GM18498 (cell line): ENCODE measurements at regions not wholly inside any gene's neighbourhood (a gene's known extent, or its start where the extent isn't known, plus 50 kb on each side); places are given as distances from the start of the nearest gene placed in this dataset.
A peak's percentile ranks its signal among the peaks of the same experiment; 100 is the strongest.
"Not testable (repeated sequence)": the region's sequence is repeated elsewhere in the genome, so short reads cannot be mapped to it uniquely, and the experiment has no call there.

Experiments used
- ATAC-seq: cut with Tn5 transposase; IDR thresholded peaks from one replicate; pipeline ENCODE4 v1.9.1; 2021; ENCODE audit warnings: mild to moderate bottlenecking, moderate library complexity; ENCODE audit not compliant: unreplicated experiment

- ATAC-seq: no peak
These were observed 644.5 kb upstream of the VRK2 start for GRCh38 chr2:57402096-57402495.

- no peak for ATAC-seq
These were observed 643.9 kb upstream of the VRK2 start for GRCh38 chr2:57402755-57403154.

GRCh38 chr2:57407772-57408201 is 638.8 kb upstream of the VRK2 start:
- ATAC-seq: no peak

- ATAC-seq: no peak
These were observed 638.0 kb upstream of the VRK2 start for GRCh38 chr2:57408587-57408986.

- no peak for ATAC-seq
These were observed 629.6 kb upstream of the VRK2 start for GRCh38 chr2:57417007-57417406.

GRCh38 chr2:57418859-57419346 is 627.7 kb upstream of the VRK2 start:
- not testable (repeated sequence) for ATAC-seq

GRCh38 chr2:57429831-57430230 is 616.8 kb upstream of the VRK2 start:
- ATAC-seq: no peak

- no peak for ATAC-seq
These were observed 614.1 kb upstream of the VRK2 start for GRCh38 chr2:57432528-57432927.

- ATAC-seq: no peak
These were observed 612.2 kb upstream of the VRK2 start for GRCh38 chr2:57434441-57434840.

GRCh38 chr2:57434972-57435371 is 611.6 kb upstream of the VRK2 start:
- no peak for ATAC-seq

GRCh38 chr2:57437077-57437476 is 609.5 kb upstream of the VRK2 start:
- no peak for ATAC-seq

- no peak for ATAC-seq
These were observed 606.2 kb upstream of the VRK2 start for GRCh38 chr2:57440437-57440836.

- no peak for ATAC-seq
These were observed 603.5 kb upstream of the VRK2 start for GRCh38 chr2:57443086-57443485.

- ATAC-seq: no peak
These were observed 602.6 kb upstream of the VRK2 start for GRCh38 chr2:57443973-57444521.

GRCh38 chr2:57444752-57445430 is 601.7 kb upstream of the VRK2 start:
- ATAC-seq: no peak

GRCh38 chr2:57448816-57449215 is 597.8 kb upstream of the VRK2 start:
- no peak for ATAC-seq

GRCh38 chr2:57450170-57450569 is 596.4 kb upstream of the VRK2 start:
- peak; percentile 84 for ATAC-seq

- ATAC-seq: no peak
These were observed 594.0 kb upstream of the VRK2 start for GRCh38 chr2:57452634-57453033.

GRCh38 chr2:57453945-57454344 is 592.7 kb upstream of the VRK2 start:
- ATAC-seq: no peak

- no peak for ATAC-seq
These were observed 586.0 kb upstream of the VRK2 start for GRCh38 chr2:57460396-57461276.

- ATAC-seq: no peak
These were observed 585.0 kb upstream of the VRK2 start for GRCh38 chr2:57461624-57462023.

GRCh38 chr2:57465067-57465466 is 581.5 kb upstream of the VRK2 start:
- ATAC-seq: no peak
